Osteoblast (primary cell): ENCODE measurements at regions not wholly inside any gene's neighbourhood (a gene's known extent, or its start where the extent isn't known, plus 50 kb on each side); places are given as distances from the start of the nearest gene placed in this dataset.

Experiments
- DNase-seq: peaks from one replicate; pipeline ENCODE4 v3.0.0; 2011; ENCODE audit warnings: low spot score, mixed read lengths; ENCODE audit not compliant: insufficient read length; ENCODE audit errors: missing footprints
- H2AFZ ChIP-seq: 2 replicates; pipeline ENCODE4 v1.6.0; 2011; ENCODE audit warnings: mild to moderate bottlenecking, low read length
- H3K27ac ChIP-seq: 2 replicates; pipeline ENCODE4 v1.5.1; 2011; ENCODE audit warnings: mild to moderate bottlenecking, low read depth, low read length, moderate library complexity
- H3K27me3 ChIP-seq: 2 replicates; pipeline ENCODE4 v1.6.0; 2012; ENCODE audit warnings: mild to moderate bottlenecking, control low read depth, inconsistent platforms, low read length, moderate library complexity; ENCODE audit not compliant: insufficient read depth
- H3K36me3 ChIP-seq: 2 replicates; pipeline ENCODE4 v1.5.1; 2011; ENCODE audit warnings: mild to moderate bottlenecking, low read length, control low read depth, moderate library complexity; ENCODE audit not compliant: insufficient read depth
- H3K4me1 ChIP-seq: 2 replicates; pipeline ENCODE4 v1.5.1; 2011; ENCODE audit warnings: mild to moderate bottlenecking, low read length, control low read depth, moderate library complexity; ENCODE audit not compliant: insufficient read depth
- H3K4me2 ChIP-seq: 2 replicates; pipeline ENCODE4 v1.6.0; 2011; ENCODE audit warnings: mild to moderate bottlenecking, low read length; ENCODE audit not compliant: insufficient read depth
- H3K4me3 ChIP-seq: fragments of 200-600 bp; sonication (generic); 3 replicates; pipeline ENCODE4 v1.5.1; 2012; ENCODE audit warnings: mild to moderate bottlenecking, low read length, inconsistent platforms; ENCODE audit not compliant: insufficient read depth
- H3K79me2 ChIP-seq: 2 replicates; pipeline ENCODE4 v1.6.0; 2012; ENCODE audit warnings: mild to moderate bottlenecking, low read length, control low read depth, inconsistent platforms; ENCODE audit not compliant: insufficient read depth
- H3K9me3 ChIP-seq: 2 replicates; pipeline ENCODE4 v1.5.1; 2011; ENCODE audit warnings: low read depth, low read length, control low read depth
- H4K20me1 ChIP-seq: 2 replicates; pipeline ENCODE4 v1.6.0; 2012; ENCODE audit warnings: mild to moderate bottlenecking, low read length, control low read depth; ENCODE audit not compliant: insufficient read depth
- TF ChIP-seq, protein P1 (sequence below): IDR thresholded peaks from 2 replicates; pipeline ENCODE4 v1.5.1; 2011; ENCODE audit warnings: mild to moderate bottlenecking, low read depth, low read length, moderate library complexity; ENCODE audit errors: extremely low read depth

DNA sequence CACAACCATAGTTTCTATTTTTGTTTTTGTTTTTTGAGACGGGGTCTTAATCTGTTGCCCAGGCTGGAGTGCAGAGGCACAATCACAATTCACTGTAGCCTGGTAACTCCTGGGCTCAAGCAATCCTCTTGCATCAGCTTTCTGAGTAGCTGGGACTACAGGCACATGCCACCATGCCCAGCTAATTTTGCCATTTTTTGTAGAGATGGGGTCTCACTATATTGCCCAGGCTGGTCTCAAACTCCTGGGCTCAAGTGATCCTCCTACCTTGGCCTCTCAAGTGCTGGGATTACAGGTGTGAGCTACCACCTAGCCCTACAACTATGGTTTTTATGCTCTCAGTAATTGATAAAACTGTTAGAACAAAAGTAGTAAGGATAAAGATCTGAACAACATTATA, 147.5 kb upstream of the SHB start:
- peaks cover 32% of the 10 kb centered on the region for H3K27me3 ChIP-seq
- no peaks in the 10 kb centered on the region for H3K36me3 ChIP-seq
- no peaks in the 10 kb centered on the region for H3K4me1 ChIP-seq
- no peaks in the 10 kb centered on the region for H3K79me2 ChIP-seq
- no peak overlapping the region for H2AFZ ChIP-seq
- H3K4me3 ChIP-seq, result no peak overlapping the region
- no peak for DNase-seq
- H3K27ac ChIP-seq, result no peak overlapping the region
- no peaks in the 10 kb centered on the region for H4K20me1 ChIP-seq
- no peak overlapping the region for H3K4me2 ChIP-seq
- TF ChIP-seq, protein P1, sequence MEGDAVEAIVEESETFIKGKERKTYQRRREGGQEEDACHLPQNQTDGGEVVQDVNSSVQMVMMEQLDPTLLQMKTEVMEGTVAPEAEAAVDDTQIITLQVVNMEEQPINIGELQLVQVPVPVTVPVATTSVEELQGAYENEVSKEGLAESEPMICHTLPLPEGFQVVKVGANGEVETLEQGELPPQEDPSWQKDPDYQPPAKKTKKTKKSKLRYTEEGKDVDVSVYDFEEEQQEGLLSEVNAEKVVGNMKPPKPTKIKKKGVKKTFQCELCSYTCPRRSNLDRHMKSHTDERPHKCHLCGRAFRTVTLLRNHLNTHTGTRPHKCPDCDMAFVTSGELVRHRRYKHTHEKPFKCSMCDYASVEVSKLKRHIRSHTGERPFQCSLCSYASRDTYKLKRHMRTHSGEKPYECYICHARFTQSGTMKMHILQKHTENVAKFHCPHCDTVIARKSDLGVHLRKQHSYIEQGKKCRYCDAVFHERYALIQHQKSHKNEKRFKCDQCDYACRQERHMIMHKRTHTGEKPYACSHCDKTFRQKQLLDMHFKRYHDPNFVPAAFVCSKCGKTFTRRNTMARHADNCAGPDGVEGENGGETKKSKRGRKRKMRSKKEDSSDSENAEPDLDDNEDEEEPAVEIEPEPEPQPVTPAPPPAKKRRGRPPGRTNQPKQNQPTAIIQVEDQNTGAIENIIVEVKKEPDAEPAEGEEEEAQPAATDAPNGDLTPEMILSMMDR, result no peak
- H3K9me3 ChIP-seq, result no peaks in the 10 kb centered on the region

DNA sequence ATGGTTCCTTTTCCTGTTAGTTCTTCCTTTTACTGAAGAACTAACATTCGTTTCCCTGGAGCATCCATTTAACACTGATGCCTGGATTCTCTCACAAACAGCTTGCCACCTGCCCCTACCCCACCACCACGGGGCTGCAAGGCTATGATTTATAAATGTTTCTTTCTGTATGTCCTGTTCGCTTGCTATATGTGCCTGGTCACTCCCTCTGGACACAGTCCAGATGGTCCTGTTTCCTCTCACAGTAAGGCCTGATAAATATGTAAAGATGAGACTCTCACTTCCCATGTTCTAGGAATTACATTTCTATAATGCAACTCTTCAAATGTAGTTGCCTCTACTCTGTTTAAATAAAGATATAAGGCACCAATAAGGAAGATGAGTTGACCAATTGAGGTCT, 146.4 kb upstream of the SHB start:
- Histone ChIP-seq H3K9me3 (no peaks in the 10 kb centered on the region), H3K79me2 (no peaks in the 10 kb centered on the region), H3K4me1 (no peaks in the 10 kb centered on the region), H3K4me2 (no peak overlapping the region), H2AFZ (no peak overlapping the region), H3K4me3 (no peak overlapping the region), H3K27ac (no peak overlapping the region), H3K36me3 (no peaks in the 10 kb centered on the region), H4K20me1 (no peaks in the 10 kb centered on the region), H3K27me3 (peaks cover 32% of the 10 kb centered on the region)
- no peak for DNase-seq
- TF ChIP-seq, protein P1, result no peak

DNA sequence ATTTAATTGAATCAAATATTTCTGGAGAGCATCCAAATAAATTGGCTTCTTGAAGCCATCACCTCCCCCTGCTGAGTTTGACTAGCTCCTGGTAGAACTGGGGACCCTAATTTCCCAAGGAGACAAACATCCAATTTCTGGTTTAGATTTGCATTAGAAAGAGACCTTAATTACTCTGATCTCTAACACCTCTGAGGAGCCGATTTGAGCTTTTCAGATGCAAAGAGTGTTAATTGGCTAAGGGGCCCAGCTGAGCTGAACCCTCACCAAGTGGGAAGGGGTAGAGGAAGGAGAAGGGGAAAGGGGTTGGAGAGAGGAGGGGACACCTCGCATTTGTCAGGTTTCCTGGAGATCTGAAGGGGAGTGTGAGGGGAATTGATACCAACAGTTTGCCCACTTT, 145.4 kb upstream of the SHB start:
- TF ChIP-seq, protein P1, result no peak
- DNase-seq, result no peak
- Histone ChIP-seq H3K9me3 (no peaks in the 10 kb centered on the region), H3K27ac (no peak overlapping the region), H2AFZ (no peak overlapping the region), H3K79me2 (no peaks in the 10 kb centered on the region), H3K27me3 (peaks cover 32% of the 10 kb centered on the region), H3K4me1 (no peaks in the 10 kb centered on the region), H3K4me2 (no peak overlapping the region), H3K4me3 (no peak overlapping the region), H3K36me3 (no peaks in the 10 kb centered on the region), H4K20me1 (no peaks in the 10 kb centered on the region)

DNA sequence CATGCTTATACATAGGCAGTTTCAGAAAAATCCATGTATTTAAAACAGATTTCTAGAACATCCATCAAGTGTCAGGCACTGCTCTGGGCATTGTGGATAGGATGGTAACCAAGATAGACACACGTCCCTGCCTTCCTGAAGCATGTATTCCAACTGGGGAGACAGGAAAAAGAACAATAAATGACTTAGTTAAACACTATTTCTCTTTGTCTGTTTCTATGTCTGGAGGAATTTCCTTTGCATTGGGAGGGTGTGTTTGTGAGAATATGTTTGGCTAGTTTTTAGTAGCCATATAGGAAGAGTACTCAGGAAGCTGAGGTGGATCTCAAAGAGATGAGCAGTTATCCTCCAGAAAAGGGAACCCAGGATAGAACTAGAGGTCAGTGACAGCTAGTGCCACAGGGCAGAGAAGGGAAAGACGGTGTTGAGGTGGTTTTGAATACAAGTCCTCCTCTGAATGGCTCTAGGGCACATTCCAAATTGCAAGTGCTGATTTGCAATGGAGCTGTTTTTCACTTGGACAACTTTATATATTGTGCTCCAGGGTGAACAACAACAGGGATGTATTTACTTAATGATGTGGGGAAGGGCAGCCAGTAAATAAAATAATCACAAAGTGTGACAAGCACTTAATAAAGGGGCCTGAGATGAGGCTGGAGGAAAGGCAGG, 144.7 kb upstream of the SHB start:
- H3K4me3 ChIP-seq, result no peak overlapping the region
- H3K79me2 ChIP-seq, result no peaks in the 10 kb centered on the region
- H3K27ac ChIP-seq, result no peak overlapping the region
- no peak overlapping the region for H3K4me2 ChIP-seq
- peaks cover 32% of the 10 kb centered on the region for H3K27me3 ChIP-seq
- no peak overlapping the region for H2AFZ ChIP-seq
- no peaks in the 10 kb centered on the region for H3K9me3 ChIP-seq
- H3K4me1 ChIP-seq, result no peaks in the 10 kb centered on the region
- TF ChIP-seq, protein P1, result no peak
- H4K20me1 ChIP-seq, result no peaks in the 10 kb centered on the region
- no peak for DNase-seq
- no peaks in the 10 kb centered on the region for H3K36me3 ChIP-seq
